CD4-positive, alpha-beta T cell treated with Interferon alpha-2 for 1 hour (primary cell): ENCODE measurements at regions not wholly inside any gene's neighbourhood (a gene's known extent, or its start where the extent isn't known, plus 50 kb on each side); places are given as distances from the start of the nearest gene placed in this dataset.

ENCODE experiments used
- DNase-seq, 2 donors: peaks; one replicate each; pipeline ENCODE4 v3.0.0-alpha.2; 2020 to 2022

DNA sequence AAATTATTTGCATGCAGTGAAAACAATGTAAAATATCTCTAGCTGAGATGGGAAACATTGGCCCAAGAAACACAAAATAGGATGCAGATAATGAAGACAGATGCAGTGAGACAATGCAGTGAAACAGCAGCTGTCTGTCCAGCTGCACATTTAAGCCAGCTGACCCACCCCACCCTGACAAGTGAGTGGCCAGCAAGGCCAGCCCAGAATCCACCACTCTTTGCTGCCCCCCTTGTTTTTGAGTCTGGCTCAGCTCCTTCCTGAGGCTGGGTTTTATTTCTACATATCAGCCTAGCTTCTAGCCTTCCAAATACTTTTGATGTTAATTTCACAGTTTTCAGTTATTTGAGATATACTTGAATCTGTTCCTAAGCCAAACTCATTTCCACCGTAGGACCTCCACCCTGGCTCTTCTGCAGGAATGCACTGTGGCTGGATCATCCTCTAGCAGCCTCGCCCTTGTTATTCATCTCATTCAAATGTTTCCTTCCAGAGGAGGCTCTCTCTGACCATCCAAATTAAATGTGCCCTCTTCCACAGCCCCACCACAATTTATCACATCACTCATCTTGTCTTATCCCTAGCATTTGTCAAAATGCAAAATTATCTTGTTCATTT is 154.1 kb upstream of the POU2AF2 start:
- DNase-seq, result no peak

DNA sequence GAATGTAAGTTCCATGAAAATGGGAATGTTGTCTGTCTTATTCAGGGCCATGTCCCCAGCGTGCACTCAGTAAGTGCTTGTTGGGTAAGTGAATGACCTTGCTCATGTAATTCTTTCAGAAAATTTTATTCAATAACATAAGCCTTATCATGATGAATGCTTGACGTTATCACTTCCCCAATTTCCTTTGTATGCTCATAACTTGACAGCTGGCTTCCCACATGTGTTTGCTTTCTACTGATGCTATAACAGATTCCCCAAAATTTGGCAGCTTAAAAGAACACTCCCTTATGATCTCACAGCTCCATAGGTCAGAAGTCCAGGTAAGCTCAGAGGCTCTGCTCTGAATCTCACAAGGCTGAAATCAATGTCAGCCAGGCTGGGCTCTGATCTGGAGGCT is 155.8 kb upstream of the POU2AF2 start:
- DNase-seq, result no peak

DNA sequence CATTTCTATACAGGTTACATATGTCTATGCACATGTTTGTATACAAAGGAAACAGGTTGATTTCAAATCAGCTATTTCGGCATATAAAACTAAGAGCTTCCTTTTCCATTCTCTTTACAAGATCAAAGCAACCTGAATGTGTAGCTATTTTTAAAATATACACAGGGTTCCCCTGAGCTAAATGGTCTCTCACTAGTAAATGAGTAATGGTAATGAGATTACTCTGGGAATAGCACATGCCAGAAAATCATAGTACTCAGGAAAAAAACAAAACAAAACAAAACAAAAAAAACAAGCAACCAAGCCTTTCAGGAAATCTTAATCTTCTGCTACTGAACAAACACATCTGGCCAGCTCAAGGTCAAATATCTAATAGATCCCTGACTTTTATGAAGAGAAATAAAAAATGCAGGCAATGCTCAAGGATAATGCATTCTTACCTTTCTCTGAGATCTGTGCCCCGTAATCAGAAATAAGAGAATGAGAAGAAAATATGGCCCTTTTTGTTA is 156.6 kb upstream of the POU2AF2 start:
- no peak for DNase-seq

DNA sequence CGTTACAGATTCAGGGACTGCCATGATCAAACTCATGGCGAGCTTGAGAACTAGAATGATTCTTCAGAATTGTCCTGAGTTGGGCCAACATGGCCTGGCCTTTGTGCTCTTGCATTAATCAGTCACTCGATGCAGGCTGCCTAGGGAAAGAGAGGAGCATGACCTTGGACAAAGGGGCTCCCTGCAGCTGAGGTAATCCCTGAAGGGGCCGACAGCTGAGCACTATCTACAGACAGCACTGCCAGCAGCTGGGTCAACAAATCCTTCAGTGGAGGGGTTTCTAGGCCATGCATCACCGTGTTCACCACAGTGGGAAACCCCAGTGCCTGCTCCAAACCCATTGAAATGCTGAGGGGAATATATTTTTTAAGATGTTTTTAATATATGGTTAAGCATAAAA is 159.5 kb upstream of the POU2AF2 start:
- DNase-seq, result no peak

DNA sequence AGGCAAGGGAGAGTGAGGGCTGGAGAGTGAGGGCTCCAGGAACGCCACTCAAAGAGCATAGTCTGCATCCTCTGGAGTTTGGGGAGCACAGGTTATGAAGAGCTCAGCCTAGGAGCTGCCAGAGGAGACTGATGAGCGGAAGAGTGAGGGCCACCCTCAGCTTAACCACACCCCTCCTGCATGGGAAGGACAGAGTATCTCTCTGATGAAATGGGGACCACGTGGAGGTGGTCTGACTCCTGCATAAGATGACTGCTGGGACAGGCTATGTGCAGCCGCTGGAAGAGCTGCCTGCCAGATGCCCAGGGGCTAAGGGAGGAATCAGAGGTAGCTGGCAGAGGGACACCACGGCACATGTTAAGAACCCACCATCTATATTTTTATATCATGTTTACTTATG is 162.9 kb upstream of the POU2AF2 start:
- no peak for DNase-seq

DNA sequence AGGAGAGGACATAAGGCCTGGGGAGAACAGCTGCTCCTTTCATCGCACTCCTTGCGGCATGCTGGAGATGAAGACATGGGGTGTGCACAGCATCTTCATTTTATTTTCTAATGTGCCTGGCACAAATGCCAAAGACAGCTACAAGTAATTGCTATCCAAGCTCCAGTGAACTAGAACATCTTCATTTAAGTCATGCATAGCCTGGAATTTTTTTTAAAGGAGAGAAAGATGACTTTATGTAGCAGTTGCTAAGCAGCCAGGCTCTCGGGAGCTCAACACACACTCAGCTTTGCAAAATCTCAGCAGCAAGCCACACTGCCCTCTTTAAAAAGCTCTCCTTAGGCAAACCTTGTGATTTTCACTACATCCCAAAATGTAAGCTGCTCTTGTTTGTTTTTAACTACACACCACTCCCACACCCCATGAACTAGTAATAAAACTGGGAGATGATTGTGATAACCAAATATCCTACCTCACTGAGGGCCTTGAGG is 164.5 kb upstream of the POU2AF2 start:
- DNase-seq, result no peak

DNA sequence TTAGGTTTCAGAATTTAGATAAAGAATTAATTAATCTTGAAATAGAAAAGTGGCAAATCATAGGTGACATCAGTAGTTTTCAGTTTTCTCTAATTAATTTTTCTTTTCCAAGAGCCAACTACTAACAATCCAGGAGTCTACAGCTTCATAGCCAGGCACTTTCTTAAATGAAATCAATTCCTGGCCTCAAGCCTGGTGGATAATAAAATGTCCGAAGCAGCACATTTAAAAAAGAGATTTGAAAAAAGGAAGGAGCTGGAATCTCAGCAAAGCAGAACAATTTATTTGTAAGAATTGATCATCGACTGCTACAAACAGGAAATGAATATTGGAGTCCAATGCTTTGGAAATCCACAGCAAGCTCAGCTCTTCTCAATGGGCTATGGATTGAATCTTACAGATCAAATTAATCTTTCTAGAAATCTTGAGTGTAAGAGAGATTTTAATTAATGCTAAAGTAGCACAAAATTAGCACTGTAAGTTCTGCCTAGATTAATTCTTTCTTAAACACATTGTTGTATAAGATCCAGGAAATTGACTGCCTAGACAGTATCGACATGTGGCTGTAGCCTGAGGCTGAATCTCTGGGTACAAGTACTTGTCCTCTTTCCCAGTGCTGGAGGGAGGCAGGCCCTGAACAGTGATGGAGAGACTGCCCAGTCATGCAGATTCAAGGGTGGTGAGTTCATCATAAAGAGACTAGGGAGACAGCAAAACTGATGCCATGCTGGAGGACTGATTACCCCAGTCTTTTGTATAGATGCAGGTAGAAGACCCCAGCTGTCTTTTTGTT is 167.8 kb upstream of the POU2AF2 start:
- DNase-seq, result no peak

DNA sequence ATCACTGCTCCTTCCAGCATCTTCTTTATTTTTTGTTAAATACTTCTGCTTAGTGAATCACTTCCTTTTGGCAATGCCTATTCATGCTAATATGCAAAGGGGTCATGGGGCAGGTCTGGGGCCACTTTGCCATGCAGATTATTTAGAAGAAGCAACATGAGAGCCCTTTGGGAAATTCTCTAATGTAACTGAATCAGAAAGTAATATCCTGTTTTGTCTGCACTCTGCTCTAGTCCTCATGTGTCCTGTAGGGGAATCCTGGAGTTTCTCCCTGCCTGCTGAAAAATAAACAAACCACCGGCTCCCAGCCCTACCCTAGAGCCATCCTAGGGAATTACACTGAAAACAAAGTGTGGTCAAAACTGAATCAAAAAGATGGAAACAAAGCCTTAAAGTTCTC is 176.5 kb upstream of the POU2AF2 start:
- DNase-seq, result peak in 1 of 2 donors; percentile 13

DNA sequence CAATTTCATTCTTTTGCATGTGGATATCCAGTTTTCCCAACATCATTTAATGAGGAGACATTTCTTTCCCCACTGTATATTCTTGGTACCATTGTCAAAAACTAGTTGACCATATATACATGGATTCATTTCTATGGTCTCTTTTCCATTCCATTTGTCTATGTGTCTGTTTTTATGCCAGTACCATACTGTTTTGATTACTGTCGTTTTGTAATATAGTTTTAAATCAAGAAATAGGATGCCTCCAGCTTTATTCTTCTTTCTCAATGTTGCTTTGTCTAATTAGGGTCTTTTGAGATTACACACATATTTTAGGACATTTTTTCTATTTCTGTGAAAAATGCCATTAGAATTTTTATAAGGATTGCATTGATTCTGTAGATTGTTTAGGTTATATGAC is 177.5 kb upstream of the POU2AF2 start:
- no peak for DNase-seq

DNA sequence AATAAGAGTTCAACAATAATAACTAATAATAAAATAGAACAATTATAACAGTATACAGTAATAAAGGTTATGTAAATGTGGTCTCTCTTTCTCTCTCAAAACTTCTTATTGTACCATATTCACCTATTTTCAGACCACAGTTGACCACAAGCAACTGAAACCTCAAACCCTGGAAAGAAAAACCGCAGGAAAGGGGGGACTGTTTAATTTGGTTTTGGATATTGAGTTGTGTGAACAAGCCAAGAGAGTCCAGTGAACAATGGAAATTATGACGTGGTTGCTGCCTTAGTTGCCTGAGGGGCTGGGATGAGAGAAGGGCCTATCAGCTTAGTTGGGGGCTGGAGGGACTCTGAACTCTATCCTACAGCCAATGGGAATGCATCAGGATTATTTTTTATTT is 178.7 kb upstream of the POU2AF2 start:
- no peak for DNase-seq

DNA sequence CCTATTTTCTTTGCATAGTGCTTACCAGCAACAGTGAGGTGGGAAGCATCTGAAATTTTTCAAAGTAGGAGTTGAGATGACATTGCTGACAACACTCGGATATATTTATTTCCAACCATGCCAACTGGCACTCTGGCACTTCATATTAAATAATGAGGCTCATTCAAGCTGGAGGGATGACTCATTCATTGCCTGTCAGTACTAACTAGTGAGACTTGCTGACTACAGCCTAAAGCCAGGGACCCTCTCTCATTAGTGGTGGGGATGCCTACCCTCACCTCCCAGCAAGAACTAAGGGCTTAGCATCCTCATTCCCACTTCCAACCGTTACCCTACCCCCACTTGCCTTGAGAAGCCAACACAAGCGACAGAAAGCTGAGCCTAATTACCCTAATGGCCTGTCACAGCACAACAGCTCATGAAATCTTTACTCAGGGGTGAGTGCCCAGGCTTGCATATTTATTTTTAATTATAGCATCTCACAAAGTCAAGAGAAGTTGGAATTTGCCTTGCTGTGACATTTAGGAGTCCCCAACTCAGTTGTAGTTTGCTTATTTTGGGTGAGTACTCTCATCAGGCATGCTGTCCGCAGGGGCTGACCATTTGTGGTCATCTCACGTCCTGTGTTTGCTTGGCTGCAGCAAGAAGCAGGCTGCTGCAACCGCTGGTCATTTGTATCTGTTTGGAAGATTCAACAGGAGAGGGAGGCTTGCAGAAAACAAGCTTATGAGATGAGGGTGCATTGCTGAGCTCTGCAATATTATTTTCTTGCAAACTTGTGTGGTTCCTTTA is 181.6 kb upstream of the POU2AF2 start:
- no peak for DNase-seq

DNA sequence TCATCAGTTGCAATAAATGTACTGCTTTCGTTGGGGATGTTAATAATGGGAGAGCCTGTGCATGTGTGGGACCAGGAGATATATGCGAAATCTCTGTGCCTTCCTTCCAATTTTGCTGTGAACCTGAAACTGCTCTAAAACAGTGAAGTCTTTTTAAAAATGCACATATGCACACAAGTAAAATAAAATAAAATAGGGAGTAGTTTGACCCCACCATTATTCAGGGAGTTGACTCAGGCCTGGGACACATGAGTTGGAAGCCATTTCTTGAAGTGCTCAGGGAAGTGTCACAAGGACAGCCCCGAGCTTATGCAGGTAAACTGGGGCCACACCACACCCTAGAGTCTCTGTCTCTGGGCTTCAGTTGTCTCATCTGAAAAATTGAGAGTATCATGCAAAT is 183.1 kb upstream of the POU2AF2 start:
- no peak for DNase-seq

DNA sequence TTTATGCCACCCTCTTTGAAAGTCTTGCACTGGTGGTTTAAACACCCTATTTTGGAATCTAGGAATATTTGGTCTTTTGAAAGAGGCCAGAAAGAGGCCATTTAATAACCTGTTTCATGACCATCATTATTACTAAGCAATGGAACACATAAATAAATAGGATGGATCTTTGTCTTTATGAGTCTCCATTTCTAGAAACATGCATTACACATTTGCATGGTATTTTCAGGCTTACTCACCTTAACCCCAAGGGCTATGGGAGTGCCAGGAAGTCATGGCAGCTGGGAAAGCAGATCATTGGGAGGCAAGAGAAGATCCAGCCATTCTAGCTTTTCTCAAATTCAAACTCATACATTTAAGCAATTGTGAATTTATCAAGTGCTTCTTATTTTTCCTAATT is 185.8 kb upstream of the POU2AF2 start:
- DNase-seq, result no peak

DNA sequence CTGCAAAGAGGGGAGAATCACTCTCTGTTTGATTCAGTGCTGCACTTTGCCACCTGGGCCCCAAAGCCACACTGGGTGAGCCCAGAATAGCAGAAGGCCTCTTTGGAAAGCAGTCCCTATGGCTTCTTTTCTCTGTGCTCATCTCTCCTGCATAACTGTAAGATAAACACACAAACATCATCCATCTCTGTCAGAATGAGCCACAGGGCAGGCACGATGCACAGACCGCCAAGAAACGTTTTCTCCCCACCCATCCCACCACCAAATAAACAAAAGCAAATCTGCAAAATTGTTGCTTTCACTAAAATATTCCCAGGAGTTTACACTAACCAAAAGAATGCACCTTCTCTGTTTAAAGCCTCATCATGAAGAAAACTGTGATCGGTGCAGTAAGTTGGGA is 196.4 kb upstream of the POU2AF2 start:
- no peak for DNase-seq

DNA sequence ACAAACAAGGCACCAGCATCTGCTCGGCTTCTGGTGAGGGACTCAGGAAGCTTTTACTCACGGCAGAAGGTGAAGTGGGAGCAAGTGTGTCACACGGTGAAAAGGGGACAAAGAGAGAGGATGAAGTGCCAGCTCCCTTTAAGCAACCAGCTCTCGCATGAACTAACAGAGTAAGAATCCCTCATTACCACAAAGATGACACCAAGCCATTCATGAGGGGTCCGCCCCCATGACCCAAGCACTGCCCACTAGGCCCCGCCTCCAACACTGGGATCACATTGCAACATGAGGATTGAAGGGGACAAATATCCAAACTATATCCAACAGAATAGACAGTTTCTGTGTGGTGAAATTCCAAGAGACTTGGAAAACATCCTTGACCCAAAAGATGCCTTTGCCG is 198.2 kb upstream of the POU2AF2 start:
- DNase-seq, result no peak

DNA sequence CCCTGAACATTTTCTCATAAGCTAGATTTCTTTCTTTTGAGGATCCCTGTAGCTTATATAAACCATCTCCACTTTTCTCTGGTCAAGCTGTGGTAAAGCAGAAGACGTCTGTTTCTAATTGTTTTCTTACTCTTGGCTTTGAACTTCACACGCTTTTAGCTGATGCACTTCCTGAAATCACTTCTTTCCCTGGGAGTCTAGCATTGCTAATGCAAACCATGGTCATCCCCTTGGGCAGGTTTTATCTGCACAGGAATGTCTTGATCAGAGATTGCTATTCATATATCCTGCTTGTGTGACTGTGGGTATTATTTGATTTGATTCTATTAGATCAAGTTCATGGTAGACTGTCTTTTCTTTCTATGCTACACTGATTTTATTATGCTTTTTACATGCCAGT is 199.2 kb upstream of the POU2AF2 start:
- DNase-seq, result no peak

DNA sequence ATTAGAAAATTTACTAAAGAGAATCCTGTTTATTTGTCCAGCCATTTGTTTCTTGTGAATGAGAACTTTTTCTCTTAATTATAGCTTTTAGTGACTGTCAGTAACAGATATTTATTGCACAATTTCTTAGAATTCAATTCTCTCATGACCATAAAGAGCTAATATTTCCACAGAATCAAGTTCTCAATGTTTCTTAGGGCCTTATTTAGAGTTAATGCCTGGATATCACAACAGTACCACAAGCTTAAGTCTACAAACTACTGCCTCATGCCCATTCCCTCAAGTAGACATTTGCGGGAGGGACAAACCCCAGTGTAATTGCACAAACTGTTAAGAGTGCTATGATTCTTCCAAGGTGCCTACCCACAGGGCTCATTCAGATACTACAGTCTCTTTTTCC is 199.7 kb upstream of the POU2AF2 start:
- no peak for DNase-seq

DNA sequence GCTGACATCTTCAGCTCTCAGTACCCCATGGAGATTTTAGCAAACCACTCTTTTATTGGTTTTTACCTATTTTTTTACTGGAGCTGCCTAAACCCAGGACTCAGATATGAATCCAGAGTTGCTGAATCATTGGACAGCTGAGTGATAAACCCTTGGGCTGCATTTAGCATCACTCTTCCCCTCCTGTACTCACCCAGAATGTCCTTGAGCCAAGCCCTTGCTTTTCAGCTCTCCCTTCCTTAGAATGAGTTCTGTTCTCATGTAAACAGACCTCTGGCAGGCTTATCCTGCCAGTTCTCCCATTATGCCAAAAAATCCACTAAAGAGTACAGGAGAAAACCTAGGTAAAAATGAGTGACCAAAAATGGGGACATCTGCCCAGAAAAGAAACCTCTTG is 200.1 kb upstream of the POU2AF2 start:
- DNase-seq, result no peak

DNA sequence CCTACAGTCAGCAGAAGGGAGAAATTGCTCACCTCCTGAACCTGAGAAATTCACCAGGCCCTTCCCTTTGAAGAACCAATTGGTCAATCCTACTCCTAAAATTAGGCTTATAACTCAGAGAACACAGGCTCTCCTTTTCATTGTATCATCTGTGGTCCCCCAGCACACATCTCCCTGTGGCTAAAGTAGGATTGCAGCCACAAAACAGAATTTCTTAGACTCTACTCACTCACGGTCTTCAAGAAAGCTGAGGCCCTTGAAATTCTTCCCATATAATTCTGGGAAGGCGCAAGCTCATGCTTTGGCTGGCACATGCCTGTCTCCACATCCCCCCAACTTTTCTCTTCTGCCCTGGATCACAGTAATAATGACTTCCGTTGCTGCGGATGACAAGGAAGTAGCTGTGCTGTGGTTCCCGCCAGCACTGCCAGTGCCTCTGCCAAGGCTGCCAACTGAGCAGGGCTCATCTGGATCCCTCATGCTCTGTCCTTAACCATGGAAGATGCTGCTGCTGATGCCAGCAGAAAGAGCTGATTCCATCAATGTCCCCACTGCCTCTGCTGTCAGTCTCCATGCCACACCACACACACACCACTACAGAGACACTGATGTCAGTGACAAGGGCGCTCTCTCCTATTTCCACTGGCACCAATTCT is 200.6 kb upstream of the POU2AF2 start:
- DNase-seq, result no peak

DNA sequence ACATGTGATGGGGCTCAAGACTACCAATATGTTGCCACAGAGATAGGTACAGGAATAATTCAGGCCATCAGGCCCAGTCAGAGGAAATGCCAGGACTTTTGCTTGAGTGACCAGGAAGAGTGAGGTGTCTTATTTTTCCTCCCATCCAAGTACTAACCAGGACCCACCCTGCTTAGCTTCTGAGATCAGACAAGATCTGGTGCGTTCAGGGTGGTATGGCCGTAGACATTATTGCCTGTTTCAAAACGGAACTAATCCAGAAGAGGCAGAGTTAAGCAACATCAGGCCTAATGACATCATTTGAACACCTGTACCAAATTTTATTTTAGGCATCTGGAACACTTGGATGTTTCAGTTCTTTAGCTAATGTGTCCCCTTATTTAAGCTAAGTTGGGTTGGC is 205.5 kb upstream of the POU2AF2 start:
- no peak for DNase-seq

DNA sequence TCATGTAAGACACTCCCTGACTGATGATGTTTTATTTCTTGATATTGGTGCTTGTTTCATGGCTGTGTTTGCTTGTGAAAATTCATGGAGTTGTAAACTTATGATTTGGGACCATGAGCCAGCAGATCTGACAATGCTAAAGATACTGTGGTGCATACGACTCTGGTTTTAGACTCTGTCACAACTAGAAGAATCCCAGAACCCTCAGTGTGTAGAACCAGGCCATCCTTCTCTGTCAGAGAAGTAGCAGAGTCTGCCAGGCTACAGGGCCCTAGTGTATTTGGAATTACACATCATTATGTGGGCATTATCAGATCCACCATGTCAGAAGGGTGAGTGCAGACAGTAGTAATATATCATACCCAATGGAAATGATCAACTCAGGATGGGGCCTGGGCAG is 209.8 kb upstream of the POU2AF2 start:
- no peak for DNase-seq

DNA sequence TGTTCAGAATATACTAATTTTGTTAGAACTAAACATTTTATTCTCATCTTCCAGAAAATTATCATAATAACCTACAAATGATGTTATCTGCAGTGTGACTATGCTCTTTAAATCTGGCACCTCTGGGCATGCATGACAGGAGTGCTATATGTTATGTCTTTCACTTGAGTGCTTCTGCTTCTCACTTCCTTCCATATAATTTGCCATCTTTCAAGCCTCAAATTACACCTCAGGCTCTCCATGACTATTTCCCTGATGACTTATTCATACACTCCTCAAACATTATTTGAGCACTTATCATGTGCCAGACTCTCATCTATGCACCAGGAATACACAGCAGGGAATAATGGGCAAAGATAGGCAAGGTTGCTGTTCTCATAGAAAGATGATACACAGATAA is 219.3 kb upstream of the POU2AF2 start:
- no peak for DNase-seq

DNA sequence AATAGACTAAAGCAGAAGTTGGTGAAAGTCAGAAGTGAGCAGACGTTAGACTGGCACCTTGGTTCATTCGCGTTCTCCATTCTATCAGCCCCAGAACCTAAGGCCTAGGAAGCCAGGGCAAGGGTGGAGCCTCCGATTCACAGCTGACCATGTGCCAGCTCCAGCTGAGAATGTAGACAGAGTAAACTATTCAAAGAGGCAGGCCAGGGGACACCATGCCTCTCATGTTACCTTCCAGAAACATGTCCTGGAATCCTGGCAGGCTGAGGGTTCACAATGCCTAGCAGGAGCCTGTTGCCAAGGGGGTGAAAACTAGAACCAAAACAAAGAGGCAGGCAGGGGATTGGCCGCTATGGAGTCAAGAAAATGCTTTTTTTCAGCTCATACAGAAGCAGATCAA is 224.4 kb upstream of the POU2AF2 start:
- no peak for DNase-seq
